Left lung (tissue), 4 donors: ENCODE measurements at regions not wholly inside any gene's neighbourhood (a gene's known extent, or its start where the extent isn't known, plus 50 kb on each side); places are given as distances from the start of the nearest gene placed in this dataset.
"Not testable (repeated sequence)": the region's sequence is repeated elsewhere in the genome, so short reads cannot be mapped to it uniquely, and the experiment has no call there.

ENCODE experiments used
- ATAC-seq: fragments of 200-7000 bp; cut with Tn5 transposase; one replicate; pipeline ENCODE4 v1.9.1; 2020; ENCODE audit warnings: moderate library complexity
- DNase-seq, 4 donors: peaks; one replicate each; pipeline ENCODE4 v3.0.0-alpha.2; 2013 to 2020
- H3K27ac ChIP-seq, 2 donors: fragments of 200-600 bp; sonication (generic) in 1 of 2; one replicate each; pipeline versions ENCODE4 v1.5.0 to v1.8.0; 2020 to 2021
- H3K27me3 ChIP-seq, 2 donors: fragments of 200-600 bp; sonication (generic) in 1 of 2; one replicate each; pipeline versions ENCODE4 v1.5.0 to v1.8.0; 2020 to 2021
- H3K36me3 ChIP-seq, 2 donors: fragments of 200-600 bp; sonication (generic) in 1 of 2; one replicate each; pipeline versions ENCODE4 v1.5.0 to v1.8.0; 2020 to 2021
- H3K4me1 ChIP-seq, 2 donors: fragments of 200-600 bp; one replicate each; pipeline ENCODE4 v1.8.0; 2021
- H3K4me3 ChIP-seq, 2 donors: fragments of 200-600 bp; sonication (generic) in 1 of 2; one replicate each; pipeline versions ENCODE4 v1.5.0 to v1.8.0; 2020 to 2021; ENCODE audit warnings: mild to moderate bottlenecking in 1 of 2
- H3K9me3 ChIP-seq, 2 donors: fragments of 200-600 bp; sonication (generic) in 1 of 2; one replicate each; pipeline versions ENCODE4 v1.5.0 to v1.8.0; 2020 to 2021
- intact Hi-C, 2 donors: fragments of 100-400 bp; cut with DNase I; formaldehyde crosslinking; loops; one replicate each; pipeline versions ENCODE4 v1.11.2 to v1.14.2; 2022
- TF ChIP-seq, protein P1 (sequence below), 2 donors: fragments of 200-600 bp; sonication (generic) in 1 of 2; IDR thresholded peaks; one replicate each; pipeline versions ENCODE4 v1.5.0 to v1.8.0; 2021; ENCODE audit warnings: antibody characterized with exemption in 2 of 2
- donor health status: DM: no; HTN: yes; CAD: no.
- donor health status: DM: no; HTN: no; CAD: no.

DNA sequence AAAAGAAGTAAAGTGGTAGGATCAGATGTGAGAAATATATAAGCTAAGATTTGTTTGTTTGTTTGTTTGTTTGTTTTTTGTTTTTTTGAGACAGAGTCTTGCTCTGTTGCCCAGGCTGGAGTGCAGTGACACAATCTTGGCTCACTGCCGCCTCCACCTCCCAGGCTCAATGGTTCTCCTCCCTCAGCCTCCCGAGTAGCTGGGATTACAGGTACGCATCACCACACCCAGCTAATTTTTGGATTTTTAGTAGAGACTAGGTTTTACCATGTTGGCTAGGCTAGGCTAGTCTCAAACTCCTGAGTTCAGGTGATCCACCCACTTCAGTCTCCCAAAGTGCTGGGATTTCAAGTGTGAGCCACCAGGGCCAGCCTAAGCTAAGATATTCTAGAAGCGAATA lies 4817.1 kb upstream of the OR11H1 start:
- H3K36me3 ChIP-seq, ATAC-seq, H3K27me3 ChIP-seq, H3K27ac ChIP-seq, H3K4me1 ChIP-seq, intact Hi-C loops, H3K4me3 ChIP-seq: not testable (repeated sequence)
- H3K9me3 ChIP-seq, result peaks cover 0 to 28% of the 10 kb centered on the region in 2 donors
- DNase-seq, result peak in 1 of 4 donors; percentile 45

DNA sequence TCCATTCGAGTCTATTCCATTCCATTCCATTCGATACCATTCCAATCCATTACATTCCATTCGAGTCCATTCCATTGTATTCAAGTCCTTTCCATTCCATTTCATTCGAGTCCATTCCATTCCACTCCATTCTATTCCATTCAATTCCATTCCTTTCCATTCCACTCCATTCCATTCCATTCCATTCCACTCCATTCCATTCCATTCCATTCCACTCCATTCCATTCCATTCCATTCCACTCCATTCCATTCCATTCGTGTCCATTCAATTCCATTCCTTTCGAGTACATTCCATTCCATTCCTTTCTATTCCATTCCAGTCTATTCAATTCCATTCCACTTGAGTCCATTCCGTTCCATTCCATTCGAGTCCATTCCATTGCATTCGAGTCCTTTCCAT lies 4805.2 kb upstream of the OR11H1 start:
- H3K9me3 ChIP-seq, result peaks cover 0 to 75% of the 10 kb centered on the region in 2 donors

DNA sequence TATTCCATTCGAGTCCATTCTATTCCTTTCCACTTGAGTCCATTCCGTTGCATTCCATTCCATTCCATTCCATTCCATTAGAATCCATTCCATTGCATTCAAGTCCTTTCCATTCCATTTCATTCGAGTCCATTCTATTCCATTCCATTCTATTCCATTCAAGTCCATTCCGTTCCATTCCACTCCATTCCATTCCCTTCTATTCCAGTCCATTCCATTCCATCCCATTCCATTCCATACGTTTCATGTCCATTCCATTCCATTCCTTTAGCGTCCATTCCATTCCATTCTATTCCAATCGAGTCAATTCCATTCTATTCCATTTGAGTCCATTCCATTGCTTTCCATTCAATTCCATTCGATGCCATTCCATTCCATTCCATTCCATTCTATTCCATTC lies 4804.0 kb upstream of the OR11H1 start:
- H3K4me3 ChIP-seq, H3K27me3 ChIP-seq, DNase-seq, H3K4me1 ChIP-seq, H3K27ac ChIP-seq, H3K36me3 ChIP-seq, ATAC-seq, intact Hi-C loops: not testable (repeated sequence)
- peaks cover 0 to 84% of the 10 kb centered on the region in 2 donors for H3K9me3 ChIP-seq

More for the DNA sequence above, 4805.2 kb upstream of the OR11H1 start:
- H3K4me1 ChIP-seq, intact Hi-C loops, H3K36me3 ChIP-seq, H3K4me3 ChIP-seq, H3K27ac ChIP-seq, DNase-seq, ATAC-seq, H3K27me3 ChIP-seq: not testable (repeated sequence)

DNA sequence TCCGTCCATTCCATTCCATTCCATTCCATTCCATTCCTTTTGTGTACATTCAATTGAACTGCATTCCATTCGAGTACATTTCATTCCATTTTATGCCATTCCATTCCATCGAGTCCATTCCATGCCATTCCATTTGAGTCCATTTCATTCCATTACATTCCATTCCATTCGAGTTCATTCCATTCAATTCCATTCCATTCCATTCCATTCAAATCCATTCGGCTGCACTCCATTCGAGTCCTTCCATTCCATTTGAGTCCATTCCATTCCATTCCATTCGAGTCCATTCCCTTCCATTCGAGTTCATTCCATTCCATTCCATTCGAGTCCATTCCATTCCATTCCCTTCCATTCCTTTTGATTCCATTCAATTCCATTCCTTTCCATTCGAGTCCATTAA lies 4800.6 kb upstream of the OR11H1 start:
- intact Hi-C loops, result no loop called here
- Histone ChIP-seq H3K4me3 (no peak overlapping the region), H3K4me1 (no peaks in the 10 kb centered on the region), H3K27me3 (no peaks in the 10 kb centered on the region), H3K9me3 (peaks cover 0 to 84% of the 10 kb centered on the region in 2 donors), H3K27ac (no peak overlapping the region), H3K36me3 (no peaks in the 10 kb centered on the region)
- DNase-seq (no peak), ATAC-seq (no peak)
- TF ChIP-seq, protein P1, sequence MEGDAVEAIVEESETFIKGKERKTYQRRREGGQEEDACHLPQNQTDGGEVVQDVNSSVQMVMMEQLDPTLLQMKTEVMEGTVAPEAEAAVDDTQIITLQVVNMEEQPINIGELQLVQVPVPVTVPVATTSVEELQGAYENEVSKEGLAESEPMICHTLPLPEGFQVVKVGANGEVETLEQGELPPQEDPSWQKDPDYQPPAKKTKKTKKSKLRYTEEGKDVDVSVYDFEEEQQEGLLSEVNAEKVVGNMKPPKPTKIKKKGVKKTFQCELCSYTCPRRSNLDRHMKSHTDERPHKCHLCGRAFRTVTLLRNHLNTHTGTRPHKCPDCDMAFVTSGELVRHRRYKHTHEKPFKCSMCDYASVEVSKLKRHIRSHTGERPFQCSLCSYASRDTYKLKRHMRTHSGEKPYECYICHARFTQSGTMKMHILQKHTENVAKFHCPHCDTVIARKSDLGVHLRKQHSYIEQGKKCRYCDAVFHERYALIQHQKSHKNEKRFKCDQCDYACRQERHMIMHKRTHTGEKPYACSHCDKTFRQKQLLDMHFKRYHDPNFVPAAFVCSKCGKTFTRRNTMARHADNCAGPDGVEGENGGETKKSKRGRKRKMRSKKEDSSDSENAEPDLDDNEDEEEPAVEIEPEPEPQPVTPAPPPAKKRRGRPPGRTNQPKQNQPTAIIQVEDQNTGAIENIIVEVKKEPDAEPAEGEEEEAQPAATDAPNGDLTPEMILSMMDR (IDR thresholded peaks at IDR 0.05), result no peak

DNA sequence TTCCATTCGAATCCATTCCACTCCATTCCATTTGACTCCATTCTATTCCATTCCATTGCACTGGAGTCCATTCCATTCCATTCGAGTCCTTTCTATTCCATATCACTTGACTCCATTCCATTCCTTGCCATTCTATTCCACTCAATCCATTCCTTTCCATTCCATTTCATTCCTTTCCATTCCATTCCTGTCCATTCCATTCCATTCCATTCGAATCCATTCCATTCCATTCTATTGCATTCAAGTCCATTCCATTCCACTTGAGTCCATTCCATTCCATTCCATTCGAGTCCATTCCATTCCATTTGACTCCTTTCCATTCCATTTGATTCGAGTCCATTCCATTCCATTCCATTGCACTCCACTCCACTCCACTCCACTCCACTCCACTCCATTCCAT lies 4798.0 kb upstream of the OR11H1 start:
- ATAC-seq, intact Hi-C loops, H3K36me3 ChIP-seq, DNase-seq, H3K4me3 ChIP-seq, H3K27ac ChIP-seq, H3K27me3 ChIP-seq, H3K4me1 ChIP-seq: not testable (repeated sequence)
- peaks cover 0 to 75% of the 10 kb centered on the region in 2 donors for H3K9me3 ChIP-seq

DNA sequence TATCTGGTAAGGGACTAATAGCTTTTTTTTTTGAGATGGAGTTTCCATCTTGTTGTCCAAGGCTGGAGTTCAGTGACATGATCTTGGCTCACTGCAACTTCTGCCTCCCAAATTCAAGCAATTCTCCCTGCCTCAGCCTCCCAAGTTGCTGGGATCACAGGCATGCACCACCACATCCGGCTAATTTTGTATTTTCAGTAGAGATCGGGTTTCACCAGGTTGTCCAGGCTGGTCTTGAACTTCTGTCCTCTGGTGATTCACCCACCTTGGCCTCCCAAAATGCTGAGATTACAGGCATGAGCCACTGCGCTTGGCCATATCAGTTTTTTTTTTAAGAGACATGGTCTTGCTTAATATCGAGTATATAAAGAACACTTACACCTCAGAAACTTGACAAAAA lies 4797.3 kb upstream of the OR11H1 start:
- ATAC-seq, H3K36me3 ChIP-seq, H3K4me3 ChIP-seq, H3K27me3 ChIP-seq, H3K27ac ChIP-seq, DNase-seq, intact Hi-C loops, H3K4me1 ChIP-seq: not testable (repeated sequence)
- peaks cover 0 to 75% of the 10 kb centered on the region in 2 donors for H3K9me3 ChIP-seq

DNA sequence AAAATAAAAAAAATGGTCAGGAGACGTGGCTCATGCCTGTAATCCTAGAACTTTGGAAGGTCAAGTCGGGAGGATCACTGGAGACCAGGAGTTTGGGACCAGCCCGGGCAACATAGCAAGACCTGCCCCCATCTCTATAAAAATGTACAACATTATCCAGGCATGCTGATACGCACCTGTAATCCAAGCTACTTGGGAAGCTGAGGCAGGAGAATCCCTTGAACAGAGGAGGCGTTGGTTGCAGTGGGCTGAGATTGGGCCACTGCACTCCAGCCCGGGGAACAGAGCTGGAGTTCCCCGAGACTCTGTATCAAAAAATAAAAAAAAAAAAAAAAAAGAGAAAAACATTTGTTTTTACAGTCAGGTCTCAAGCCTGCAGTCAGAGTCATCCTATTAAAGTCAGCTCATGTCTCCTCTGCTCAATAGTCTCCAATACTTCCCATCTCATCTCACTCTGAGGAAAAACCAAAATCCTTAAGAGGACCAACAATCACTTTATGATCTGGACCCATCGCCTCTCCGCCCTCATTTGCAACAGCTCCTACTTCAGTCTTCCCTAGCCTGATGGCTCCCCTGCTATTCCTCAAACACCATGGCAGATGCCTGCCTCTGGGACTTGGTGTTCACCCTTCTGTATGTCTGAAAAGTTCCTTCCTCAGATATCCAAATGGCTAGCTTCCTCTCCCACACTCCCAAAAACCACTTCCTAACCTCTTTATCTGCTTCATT lies 4796.6 kb upstream of the OR11H1 start:
- H3K4me3 ChIP-seq, H3K27me3 ChIP-seq, intact Hi-C loops, H3K27ac ChIP-seq, H3K36me3 ChIP-seq, H3K4me1 ChIP-seq, ATAC-seq: not testable (repeated sequence)
- peak in 1 of 4 donors; percentile 75 for DNase-seq
- H3K9me3 ChIP-seq, result peaks cover 0 to 72% of the 10 kb centered on the region in 2 donors

DNA sequence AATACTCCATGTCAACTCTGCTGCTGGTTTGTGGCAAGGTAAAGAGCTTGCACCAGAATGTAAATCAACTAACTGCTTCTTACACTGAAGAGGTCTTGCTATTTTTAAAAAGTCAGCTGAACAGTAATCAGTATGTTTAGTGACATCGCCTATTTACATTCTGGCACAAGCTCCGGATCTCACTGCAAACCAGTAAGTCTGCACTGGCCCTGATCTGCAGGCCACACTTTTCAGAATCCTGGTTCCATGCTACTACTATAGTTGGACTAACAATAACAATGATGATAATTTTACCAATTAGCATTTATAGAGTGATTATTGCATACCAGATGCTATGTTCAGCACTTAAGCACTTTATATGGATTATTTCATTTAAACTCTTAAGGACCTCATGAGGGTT lies 4792.9 kb upstream of the OR11H1 start:
- DNase-seq, intact Hi-C loops, H3K4me3 ChIP-seq, H3K36me3 ChIP-seq, H3K27me3 ChIP-seq, H3K27ac ChIP-seq, H3K4me1 ChIP-seq: not testable (repeated sequence)
- ATAC-seq, result peak; percentile 15
- H3K9me3 ChIP-seq, result peaks cover 0 to 58% of the 10 kb centered on the region in 2 donors

DNA sequence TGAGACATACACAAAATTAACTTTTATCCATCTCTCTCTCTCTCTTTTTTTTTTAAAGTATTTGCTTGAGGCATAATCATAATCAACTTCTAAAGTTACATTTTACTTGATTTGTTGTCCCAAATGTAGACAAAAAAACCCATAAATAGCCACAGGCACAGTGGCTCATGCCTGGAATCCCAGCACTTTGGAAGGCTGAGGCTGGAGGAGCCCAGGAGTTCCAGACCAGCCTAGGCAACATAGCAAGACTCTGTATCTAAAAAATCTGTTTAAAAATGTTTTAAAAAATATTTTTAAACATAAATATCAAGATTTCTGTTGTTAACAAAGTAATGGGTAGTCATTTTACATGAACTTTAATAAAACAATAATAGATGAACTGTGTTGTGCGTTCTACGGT lies 4791.1 kb upstream of the OR11H1 start:
- H3K27me3 ChIP-seq, H3K4me3 ChIP-seq, intact Hi-C loops, ATAC-seq, H3K27ac ChIP-seq, H3K36me3 ChIP-seq, H3K4me1 ChIP-seq: not testable (repeated sequence)
- peaks cover 0 to 51% of the 10 kb centered on the region in 2 donors for H3K9me3 ChIP-seq
- peak in 1 of 4 donors; percentile 68 for DNase-seq

DNA sequence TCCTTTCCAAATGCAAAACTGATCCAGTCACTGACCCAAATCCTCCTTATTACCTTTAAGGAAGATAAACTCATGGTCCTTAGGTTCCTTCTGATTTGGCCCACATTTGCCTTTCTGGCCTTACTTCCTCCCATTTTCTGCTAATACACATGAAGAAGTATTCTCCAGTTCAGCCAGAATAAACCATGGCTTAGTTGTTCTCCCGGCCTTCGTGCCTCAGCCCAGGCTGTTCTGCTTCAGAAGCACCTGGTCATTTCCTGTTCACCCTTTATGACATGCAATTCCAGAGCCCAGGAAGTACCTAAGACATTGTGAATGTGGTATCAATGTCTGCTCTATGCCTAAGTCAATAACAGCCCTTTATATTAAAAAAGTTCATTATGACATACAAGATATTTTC lies 4790.1 kb upstream of the OR11H1 start:
- H3K4me1 ChIP-seq, H3K27ac ChIP-seq, H3K4me3 ChIP-seq, H3K27me3 ChIP-seq, ATAC-seq, intact Hi-C loops, H3K36me3 ChIP-seq: not testable (repeated sequence)
- peak in 1 of 4 donors; percentile 76 for DNase-seq
- H3K9me3 ChIP-seq, result peaks cover 0 to 55% of the 10 kb centered on the region in 2 donors
